ENCODE measurements at regions not wholly inside any gene's neighbourhood (a gene's known extent, or its start where the extent isn't known, plus 50 kb on each side); places are given as distances from the start of the nearest gene placed in this dataset.

DNA sequence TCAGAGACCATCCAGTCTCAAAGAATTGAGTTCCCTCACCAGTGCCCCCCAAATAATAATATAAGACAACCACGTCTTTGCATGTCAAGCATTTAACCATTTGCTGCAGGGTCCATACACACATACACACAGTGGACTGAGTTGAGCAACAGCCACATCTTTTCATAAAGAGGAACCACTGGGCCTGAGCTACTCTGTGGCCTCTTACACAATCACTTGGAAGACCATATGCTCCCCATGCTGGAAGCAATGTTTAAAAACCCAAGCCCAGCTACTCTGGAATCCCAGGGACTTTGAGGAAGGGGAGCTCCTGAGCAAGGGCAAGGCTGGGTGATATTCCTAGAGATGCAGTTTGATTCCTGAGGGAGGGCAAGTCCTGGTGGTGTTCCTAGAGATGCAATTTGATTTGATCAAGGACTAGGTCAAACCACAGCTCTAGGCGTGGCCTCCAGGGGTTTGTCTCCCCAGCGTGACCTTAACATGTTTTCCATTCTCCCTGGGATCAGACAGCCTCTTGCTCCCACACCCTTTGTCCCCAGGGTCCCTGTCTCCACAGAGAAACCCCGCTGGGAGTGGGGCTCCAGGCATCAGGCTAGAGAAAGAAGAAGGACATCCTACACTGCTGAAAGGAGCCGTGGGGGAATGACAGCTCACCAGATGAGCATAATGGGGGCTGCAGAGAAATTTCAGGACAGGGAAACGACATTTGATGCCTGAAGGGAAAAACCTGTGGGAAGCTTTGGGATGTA, 376.2 kb upstream of the MGMT start:
- TF ChIP-seq, protein P1, sequence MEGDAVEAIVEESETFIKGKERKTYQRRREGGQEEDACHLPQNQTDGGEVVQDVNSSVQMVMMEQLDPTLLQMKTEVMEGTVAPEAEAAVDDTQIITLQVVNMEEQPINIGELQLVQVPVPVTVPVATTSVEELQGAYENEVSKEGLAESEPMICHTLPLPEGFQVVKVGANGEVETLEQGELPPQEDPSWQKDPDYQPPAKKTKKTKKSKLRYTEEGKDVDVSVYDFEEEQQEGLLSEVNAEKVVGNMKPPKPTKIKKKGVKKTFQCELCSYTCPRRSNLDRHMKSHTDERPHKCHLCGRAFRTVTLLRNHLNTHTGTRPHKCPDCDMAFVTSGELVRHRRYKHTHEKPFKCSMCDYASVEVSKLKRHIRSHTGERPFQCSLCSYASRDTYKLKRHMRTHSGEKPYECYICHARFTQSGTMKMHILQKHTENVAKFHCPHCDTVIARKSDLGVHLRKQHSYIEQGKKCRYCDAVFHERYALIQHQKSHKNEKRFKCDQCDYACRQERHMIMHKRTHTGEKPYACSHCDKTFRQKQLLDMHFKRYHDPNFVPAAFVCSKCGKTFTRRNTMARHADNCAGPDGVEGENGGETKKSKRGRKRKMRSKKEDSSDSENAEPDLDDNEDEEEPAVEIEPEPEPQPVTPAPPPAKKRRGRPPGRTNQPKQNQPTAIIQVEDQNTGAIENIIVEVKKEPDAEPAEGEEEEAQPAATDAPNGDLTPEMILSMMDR (conservative IDR thresholded peaks at IDR 0.05; ENCODE audit: low read depth, low read length): no peak

DNA sequence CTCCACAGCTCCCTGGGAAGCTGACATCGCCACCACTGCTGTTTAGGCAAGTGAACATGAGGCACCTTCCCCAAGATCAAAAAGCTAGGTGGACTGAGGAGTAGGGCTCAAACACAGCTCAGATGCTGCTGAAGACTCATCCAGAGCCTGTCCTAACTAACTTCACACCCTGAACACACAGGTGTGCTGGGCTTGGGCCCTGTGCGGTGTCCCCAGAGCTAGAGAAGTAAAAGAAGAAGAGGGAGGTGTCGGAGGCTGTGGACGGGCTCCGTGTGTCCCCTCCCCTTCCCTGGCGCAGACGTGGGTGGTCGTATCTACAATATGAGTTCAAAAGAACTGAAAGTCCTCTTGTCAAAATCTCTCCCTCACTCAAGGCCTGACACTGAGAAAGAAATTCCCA, 373.4 kb upstream of the MGMT start:
- TF ChIP-seq, protein P1 (conservative IDR thresholded peaks at IDR 0.05; ENCODE audit: low read depth, low read length): no peak
- no peak overlapping the region for H3K4me3 ChIP-seq (ENCODE audit: low read depth, low read length)
- no peak for DNase-seq (ENCODE audit: low read depth)

More for the DNA sequence above, 376.2 kb upstream of the MGMT start:
- no peak for DNase-seq (ENCODE audit: low read depth)
- no peak overlapping the region for H3K4me3 ChIP-seq (ENCODE audit: low read depth, low read length)

DNA sequence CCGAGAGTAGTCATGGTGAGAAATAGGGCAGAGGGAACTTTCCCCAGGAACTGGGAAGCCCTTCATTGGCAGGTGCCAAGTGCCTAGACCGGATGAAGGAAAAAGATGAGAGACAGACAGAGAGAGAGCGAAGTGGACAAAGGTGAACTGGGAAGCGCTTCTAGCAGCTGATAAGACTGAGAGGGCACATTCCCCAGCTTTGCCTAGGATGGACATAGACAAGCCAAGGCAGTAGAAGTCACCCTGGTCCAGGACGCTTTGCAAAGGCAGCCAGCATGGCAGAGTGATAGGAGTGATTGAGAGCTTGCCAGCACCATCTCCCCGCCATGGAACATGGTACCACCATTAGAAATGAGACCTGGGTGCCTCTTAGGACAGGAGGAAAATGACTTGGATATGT, 372.8 kb upstream of the MGMT start:
- no peak overlapping the region for H3K4me3 ChIP-seq (ENCODE audit: low read depth, low read length)
- TF ChIP-seq, protein P1 (conservative IDR thresholded peaks at IDR 0.05; ENCODE audit: low read depth, low read length): no peak
- no peak for DNase-seq (ENCODE audit: low read depth)

DNA sequence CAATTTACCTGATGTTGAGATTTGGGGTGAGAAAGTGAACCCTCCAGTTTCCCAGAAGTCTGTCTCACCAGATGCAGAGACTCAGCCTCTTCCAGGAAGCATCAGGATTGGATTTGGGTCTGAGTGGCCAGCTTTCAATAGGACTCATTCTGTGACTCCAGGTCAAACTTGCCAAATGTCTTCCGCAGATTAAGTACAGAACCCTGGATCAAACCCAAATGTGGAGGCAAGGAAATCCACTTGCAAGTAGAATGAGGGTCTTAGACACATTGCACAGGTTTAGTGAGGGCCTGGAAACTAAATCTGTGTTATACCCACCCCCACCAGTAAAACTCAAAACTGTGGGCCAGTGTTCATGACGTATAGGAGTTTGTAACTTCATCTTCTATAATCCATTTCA, 372.2 kb upstream of the MGMT start:
- no peak for DNase-seq (ENCODE audit: low read depth)
- TF ChIP-seq, protein P1 (conservative IDR thresholded peaks at IDR 0.05; ENCODE audit: low read depth, low read length): no peak
- no peak overlapping the region for H3K4me3 ChIP-seq (ENCODE audit: low read depth, low read length)

DNA sequence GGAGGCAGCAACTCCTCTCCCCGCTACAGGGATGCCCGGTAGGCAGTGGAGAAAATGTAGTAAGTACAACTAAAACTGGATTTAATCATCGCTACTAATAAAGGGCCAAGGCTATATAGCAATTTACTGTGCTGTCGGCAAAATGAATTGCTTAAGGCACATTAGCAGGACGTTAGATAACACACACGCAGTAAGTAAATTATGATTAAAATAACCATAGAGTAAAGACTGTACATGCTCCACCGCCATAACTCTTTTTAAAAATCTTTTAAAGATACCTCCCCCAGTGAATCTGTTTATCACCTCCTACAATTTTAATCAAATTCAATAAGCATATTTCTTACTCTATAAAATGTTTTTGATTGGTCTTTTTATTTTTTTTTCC, 371.4 kb upstream of the MGMT start:
- no peak overlapping the region for H3K4me3 ChIP-seq (ENCODE audit: low read depth, low read length)
- DNase-seq (ENCODE audit: low read depth): no peak
- TF ChIP-seq, protein P1 (conservative IDR thresholded peaks at IDR 0.05; ENCODE audit: low read depth, low read length): no peak

DNA sequence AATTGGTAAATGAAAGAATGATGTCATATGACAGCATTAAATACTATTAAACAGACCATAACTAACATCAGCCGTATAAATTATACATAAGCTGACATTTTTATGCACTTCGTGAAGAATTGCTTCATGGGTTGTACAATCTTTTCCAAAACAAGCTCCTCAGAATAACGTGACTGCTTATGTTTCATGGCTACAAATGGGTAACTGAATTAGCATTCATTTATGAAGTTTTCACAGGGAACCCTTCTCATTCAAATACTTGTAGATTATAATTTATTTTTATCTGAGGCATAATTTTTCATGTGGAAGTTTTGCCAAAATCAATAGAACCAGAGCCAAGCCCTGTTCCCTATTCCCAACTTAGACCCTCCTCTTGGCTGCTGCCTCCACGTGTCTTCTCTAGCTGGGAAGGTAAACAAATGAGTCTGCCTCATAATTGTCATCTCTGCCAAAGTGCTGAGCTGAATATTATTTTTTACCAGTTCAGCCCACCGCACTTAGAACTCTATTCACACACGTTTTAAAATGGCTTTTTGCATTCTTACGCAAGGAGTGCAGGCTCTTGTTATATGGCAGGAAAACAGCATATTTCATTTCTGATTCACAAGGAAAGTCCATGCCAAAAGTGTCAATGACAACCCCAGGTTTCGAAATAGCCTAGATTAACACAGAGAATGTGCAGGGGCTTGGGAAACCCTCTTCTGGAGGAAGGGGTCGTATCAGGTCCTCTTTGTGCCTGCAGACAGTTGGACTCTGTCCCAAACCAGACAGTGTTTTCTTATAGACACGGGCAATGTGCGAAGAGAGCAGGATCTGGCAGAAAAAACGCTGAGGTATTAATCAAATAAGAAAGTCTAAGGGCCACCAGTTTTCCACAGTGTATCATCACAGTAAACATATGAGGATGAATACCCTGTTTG, 370.7 kb upstream of the MGMT start:
- DNase-seq (ENCODE audit: low read depth): peak; percentile 39
- no peak overlapping the region for H3K4me3 ChIP-seq (ENCODE audit: low read depth, low read length)
- TF ChIP-seq, protein P1 (conservative IDR thresholded peaks at IDR 0.05; ENCODE audit: low read depth, low read length): no peak
